ACHN (cell line): ENCODE measurements at regions not wholly inside any gene's neighbourhood (a gene's known extent, or its start where the extent isn't known, plus 50 kb on each side); places are given as distances from the start of the nearest gene placed in this dataset.
"Not testable (repeated sequence)": the region's sequence is repeated elsewhere in the genome, so short reads cannot be mapped to it uniquely, and the experiment has no call there.

ENCODE experiments used
- DNase-seq: peaks from one replicate; pipeline ENCODE4 v3.0.0-alpha.2; 2015
- in situ Hi-C: cut with HindIII; loops from 2 replicates; pipeline ENCODE4 v1.10.0; 2017; ENCODE audit warnings: low sequenced_read_pairs, low pct_ligation_motif_present, low pct_unique_long_range_greater_than_20kb

DNA sequence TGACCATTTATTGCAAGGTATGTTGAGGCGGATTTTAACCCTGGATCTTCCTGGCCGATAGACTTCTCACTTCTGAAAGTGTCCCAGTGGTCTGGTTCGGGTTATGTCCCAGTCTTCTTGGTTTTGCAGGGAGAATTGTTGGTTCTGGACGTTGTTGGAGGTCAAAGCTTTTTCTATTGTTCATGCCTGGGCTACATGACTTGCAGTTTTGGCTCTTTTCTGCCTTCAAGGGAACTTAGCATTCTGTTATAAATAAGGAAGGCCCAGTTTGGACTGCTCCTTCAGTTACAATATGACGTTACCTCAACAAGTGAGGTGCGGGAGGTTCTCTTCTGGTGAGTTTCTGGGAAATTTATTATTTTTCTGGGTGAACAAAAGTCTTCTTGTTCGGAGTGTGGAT, 614.3 kb downstream of the DIPK2A start:
- no peak for DNase-seq
- in situ Hi-C loops = no loop called here

DNA sequence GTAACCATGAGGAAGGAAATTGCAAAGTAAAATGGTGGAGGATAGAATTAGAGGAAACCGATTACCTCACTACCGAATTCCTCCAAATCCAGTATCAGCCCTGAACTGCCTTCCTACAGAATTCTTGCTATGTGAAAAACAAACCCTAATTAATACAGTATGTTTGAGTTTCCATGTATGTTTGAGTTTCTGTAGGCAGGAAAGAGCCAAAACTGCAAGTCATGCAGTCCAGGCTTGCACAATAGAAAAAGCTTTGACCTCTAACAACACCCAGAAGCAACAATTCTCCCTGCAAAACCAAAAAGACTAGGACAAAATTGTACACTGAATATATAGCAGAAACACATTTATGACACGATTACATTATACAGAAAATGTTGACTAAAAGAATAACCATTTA, 614.8 kb downstream of the DIPK2A start:
- no peak for DNase-seq
- in situ Hi-C loops = no loop called here

DNA sequence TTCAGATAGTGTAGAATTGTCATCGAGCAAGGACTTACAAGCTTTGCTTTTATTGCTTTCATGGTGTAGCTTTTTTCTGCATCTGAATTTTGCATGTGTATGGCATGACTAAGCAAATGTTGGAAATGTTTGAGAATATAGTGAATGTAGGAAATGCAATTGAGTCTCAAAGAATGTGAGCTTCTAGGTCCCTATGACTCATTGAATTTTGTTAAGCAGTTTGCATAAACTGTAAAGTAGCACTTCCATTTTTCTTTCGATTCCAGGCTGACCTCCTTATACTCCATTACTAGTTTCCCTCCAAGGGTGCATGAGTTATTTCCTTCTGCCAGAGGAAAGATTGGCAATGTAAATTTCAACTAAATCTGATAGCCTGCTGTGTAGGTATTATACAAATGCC, 619.2 kb downstream of the DIPK2A start:
- DNase-seq = no peak

DNA sequence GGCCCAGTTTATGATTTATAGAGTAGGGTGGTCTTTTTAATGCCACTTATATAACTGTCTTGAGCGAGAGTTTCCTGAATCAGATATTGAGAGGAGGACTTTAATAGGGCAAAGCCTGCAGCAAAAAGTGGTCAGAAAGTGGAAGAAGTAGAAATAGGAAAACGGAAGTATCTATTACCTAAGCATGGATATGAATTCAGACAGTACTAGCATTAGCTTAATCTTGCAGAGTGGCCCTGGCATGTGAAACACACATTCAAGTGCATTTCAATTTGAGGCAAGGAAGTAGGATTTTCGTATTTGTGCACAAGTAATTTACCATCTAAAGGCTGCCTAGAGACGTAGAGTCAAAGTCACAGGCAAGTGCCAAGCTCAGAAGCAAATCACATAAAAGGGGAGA, 622.3 kb downstream of the DIPK2A start:
- in situ Hi-C loops = no loop called here
- no peak for DNase-seq

More for the DNA sequence above, 619.2 kb downstream of the DIPK2A start:
- in situ Hi-C loops = no loop called here

DNA sequence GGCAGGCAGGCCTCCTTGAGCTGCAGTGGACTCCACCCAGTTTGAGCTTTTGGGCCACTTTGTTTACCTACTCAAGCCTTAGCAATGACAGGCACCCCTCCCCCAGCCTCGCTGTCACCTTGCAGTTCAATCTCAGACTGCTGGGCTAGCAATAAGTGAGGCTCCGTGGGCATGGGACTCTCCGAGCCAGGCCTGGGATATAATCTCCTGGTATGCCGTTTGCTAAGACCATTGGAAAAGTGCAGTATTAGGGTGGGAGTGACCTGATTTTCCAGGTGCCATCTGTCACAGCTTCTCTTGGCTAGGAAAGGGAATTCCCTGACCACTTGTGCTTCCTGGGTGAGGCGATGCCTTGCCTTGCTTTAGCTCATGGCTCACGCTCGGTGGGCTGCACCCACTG, 648.6 kb downstream of the DIPK2A start:
- DNase-seq, in situ Hi-C loops: not testable (repeated sequence)

DNA sequence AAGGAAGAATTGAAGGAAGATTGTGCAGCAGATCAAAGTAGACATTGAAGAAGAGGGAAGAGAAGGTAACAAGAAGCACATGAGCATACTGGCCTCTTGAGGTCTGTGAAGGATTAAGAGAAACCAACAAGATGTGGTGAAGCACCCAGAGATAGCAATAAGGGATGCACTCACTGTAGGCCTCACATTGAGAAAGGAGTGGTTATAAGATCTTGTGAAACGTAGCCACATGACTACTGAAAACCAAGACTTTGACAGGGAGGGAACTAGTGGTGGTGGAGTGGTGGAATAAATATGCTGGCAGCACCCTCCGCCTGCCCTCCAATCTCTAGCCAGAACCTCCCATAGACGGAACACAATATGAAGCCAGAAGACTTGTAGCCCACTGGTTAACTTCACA, 651.2 kb downstream of the DIPK2A start:
- no peak for DNase-seq
- in situ Hi-C loops = no loop called here

DNA sequence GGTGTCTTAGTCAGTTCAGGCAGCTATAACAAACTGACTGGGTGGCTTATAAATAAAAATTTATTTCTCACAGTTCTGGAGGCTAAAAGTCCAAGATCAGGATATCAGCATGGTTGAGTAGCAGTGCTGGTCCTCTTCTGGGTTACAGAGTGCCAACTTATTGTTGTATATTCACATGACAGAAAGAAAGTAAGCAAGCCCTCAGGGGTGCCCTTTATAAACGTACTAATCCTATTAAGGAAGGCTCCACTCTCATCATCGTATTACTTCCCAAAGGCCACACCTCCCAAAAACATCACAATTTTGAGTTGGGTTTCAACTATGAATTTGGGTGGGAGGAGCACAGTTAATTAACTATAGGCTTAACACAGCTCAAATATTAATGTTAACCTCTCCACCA, 653.0 kb downstream of the DIPK2A start:
- DNase-seq = no peak

DNA sequence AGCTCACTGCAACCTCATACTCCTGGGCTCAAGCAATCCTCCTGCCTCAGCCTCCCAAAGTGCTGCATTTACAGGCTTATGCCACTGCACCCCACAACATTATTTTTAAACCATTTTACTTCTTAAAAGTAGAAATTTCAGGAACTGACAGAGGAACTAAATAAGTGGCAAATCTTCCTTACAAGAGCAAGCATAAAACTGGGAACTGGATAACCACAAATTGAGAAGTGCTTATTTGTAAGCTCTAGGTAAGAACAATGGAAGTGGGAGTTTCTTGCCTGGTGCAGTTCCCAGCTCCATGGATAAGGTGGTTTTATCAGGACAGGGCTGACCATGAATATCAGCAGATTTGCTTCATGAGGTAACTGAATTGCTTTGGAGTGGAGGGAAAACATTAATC, 655.2 kb downstream of the DIPK2A start:
- in situ Hi-C loops = no loop called here
- no peak for DNase-seq

More for the DNA sequence above, 653.0 kb downstream of the DIPK2A start:
- in situ Hi-C loops = no loop called here

DNA sequence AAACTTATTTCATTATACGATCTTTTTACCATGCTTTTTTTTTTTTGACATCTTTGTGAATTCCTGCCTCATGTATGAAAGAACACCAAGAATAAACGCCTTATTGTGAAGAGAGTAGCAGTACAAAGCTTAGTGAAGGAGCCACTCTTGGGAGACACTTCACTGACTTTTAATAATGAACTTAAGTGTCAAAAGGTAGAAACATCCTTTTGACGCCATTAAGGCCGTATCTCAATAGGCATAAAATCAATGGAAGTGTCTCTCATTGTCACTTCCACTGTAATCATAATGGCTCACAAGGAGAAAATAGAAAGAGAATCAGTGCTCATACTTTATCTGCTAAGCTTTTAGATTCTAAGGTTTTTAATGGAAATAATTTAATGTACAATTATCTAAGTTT, 657.8 kb downstream of the DIPK2A start:
- in situ Hi-C loops = no loop called here
- DNase-seq = no peak

DNA sequence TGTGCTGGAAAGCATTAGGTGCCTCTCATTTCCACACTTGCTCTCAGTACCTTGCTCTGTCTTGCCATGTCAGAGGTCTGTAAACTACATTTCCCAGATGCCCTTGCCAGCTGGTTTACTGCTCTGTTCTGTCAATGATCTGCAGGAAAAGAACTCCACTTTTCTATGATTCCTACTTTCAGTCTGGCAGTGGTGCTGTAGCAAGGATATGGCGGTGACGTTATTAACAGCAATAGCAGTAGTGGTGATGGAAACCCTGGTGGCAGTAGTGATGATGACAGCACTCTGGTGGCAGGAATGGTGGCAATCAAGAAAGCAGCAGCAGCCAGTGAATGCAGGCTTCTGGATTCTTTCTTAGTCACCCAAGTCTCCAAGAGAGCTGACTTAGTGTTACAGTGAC, 665.2 kb downstream of the DIPK2A start:
- DNase-seq = peak; percentile 25
- in situ Hi-C loops = no loop called here

DNA sequence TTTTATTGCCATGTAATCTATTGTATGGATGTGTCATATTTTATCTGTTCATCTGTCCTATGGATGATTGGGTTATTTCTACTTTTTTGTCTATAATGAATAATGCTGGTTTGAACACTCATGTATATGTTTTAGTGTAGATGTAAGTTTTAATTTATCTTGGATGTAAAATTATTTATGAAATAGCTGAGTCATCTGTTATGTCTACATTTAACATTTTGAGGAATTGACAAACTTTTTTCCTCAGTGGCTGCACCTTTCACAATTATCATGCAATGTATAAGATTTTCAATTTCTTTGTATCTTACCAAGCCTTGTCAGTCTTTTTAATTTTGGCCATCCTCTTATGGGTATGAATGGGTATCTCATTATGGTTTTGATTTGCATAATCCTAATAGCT, 666.4 kb downstream of the DIPK2A start:
- no peak for DNase-seq
- in situ Hi-C loops = no loop called here

DNA sequence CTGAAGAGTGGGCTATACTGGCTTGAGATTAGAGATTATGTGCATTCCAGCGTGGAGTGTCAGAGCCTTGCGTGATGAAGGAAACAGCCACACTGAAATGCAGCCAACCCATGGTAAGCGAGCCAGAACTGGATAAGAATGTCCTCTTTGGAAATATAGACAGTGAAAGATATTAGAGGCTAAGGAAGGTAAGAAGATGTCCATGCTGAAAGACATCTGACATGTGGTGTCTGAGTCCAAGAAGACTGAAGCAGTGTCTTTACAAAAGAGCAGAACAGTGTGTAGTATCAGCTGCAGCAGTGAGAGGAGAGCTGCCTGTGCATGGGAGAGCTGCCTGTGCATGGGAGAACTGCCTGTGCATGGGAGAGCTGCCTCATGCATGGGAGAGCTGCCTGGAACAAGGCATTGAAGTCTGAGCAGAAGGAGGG, 672.2 kb downstream of the DIPK2A start:
- in situ Hi-C loops = no loop called here

DNA sequence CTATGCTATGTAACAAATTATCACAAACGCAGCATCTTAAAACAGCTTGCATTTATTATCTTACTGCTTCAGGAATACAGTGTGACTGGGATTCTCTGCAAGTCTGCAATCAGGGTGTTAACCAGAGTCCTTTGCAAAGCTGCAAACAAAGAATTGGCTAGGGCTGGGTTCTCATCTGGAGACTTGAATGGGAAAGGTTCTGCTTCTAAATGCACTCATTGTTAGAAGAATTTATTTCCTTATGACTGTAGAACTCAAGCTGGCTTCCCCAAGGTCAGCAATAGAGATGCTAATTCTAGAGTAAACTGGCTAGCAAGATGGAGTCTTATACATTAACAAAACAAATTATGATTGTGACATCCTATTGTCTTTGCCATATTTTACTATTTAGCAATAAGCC, 673.7 kb downstream of the DIPK2A start:
- DNase-seq = no peak
- in situ Hi-C loops = no loop called here

More for the DNA sequence above, 672.2 kb downstream of the DIPK2A start:
- DNase-seq = no peak

DNA sequence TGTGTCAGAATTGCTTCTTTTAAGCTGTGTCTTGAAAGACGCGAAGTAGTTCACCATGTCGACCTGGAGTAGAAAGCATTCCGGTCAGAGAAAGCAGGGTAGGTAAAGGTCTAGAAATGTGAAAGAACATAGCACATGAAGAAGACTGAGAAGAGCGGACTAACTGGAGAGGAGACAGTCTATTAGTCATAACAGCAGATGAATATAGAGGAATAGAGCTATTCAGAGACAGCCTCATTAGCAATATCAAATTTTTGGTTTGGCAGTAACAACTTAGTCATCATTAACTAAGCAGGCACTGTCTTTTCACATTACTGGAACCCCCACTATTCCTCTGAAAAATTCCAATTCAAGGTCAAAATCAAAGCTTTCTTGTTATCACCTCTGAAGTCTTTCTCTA, 678.8 kb downstream of the DIPK2A start:
- in situ Hi-C loops = no loop called here

DNA sequence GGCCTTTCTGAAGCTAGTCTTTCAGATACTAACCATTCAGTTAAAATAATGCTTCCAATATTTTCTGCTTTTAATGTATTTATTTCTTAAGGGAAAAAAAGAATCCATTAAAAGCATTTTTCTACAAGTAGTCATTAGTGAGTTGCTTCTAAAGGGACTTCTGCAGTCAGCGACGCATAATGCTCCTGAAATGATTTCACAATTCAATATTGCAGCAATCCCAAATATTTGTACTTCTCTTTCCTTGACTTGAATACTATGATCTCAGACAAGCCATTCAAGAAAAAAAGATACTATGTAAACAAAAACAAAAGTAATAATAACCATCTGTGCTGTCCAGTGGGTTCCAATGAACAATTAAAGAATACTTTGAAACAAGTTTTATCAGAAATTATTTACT, 681.0 kb downstream of the DIPK2A start:
- DNase-seq = no peak
- in situ Hi-C loops = no loop called here

More for the DNA sequence above, 678.8 kb downstream of the DIPK2A start:
- no peak for DNase-seq

DNA sequence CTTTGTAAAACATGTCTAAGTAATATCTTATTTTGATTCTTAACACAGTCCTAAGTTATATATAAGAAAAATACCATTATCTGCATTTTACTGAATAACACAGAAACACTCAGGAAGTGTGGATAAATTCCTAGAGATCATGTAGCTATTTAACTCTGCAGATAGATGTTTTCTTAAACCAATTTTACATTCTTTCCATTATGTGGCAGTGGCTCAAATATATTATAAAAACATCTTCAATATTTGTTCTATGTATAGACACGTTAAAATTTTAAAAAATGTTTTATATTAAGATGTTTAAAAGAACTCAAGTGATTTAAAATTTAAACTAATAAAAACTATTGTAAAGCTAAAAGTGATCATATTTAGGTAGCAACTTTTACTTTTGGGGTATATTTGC, 683.8 kb downstream of the DIPK2A start:
- DNase-seq = no peak
- in situ Hi-C loops = no loop called here

DNA sequence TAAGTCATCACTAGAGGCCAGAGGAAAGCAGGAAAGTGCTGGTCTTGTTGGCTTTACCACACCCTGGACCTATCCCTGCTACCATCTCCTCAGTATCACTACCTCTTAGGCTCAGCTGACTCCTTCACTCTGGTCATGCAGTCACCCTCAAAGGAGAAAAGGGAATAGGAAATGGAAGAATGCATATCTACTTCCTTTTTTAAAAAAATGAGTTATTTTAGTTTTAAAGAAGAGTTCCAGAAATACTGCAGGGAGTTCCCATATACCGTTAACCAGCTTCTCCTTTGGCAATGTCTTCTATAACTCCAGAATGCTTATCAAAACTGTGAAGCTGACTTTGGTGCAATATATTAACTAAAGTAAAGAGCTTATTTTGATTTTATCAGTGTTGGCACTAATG, 688.6 kb downstream of the DIPK2A start:
- in situ Hi-C loops = no loop called here
- DNase-seq = no peak

DNA sequence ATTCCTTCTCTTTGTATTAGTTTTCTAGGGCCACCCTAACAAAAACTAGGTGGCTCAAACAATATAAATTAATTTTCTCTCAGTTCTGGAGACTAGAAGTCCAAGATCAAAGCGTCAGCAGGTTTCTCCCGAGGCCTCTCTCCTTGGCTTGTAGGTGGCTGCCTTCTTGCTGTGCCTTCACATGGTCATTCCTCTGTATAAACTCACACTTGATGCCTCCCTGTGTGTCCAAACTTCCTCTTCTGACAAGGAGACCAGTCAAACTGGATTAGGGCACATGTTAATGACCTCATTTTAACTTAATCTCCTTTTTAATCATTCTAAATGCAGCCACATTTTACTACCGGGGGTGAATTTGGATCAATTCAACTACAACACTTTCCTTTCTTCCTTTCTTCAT, 691.1 kb downstream of the DIPK2A start:
- DNase-seq = no peak
- in situ Hi-C loops = no loop called here

DNA sequence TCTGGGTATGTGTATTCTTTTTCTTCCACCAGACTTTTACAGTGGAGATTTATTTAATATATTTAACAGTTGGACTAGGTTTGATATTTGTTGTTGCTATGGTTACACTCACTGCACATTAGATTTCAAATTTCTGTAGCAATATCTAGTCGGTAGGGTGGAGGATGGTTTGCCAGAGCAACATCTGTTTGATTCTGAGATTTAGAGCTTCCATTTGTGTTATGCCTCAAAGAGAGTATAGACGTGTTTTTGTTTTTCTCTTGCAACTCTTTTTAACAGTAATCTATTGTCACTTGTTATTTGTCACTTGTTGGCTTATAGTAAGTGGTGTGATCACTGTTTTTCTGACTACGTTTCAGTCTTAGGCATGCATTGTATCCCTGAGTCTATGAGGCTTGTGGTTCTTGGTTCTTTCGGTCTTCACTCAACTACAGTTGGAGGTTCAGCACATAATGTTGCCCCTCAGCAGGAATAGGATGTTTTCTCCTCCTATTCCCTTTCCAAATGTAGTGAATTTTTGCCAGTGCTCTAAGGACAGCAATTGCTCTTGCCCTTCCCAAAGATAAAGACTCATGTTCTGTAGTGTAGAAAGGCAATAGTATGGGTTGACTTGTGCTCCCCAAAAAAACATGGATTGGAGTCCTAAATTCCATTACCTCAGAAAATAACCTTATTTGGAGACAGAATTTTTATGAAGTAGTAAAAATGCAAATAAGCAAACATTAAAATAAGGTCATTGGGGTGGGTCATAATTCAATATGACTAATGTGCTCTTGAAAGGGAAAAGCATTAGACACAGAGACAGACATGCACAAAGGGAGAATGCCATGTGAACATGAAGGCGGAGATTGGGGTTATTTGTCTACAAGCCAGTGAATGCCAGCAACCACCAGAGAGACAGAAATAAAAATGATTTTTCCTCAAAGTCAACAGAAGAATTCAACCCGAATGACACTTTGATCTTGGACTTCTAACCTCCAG, 692.1 kb downstream of the DIPK2A start:
- in situ Hi-C loops = no loop called here
- no peak for DNase-seq

DNA sequence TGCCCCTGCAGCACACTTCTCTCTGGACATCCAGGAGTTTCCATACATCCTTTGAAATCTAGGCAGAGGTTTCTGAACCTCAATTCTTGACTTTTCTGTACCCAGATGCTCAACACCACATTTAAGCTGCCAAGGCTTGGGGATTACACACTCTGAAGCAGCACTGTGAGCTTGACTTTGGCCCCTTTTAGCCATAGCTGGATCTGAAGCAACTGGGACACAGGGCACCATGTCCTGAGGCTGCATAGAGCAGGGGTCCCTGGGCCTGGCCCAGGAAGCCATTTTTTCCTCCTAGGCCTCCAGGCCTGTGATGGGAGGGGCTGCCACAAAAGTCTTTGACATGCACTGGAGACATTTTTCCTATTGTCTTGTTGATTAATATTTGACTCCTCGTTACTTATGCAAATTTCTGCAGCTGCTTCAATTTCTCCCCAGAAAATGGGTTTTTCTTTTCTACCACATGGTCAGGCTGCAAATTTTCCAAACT, 694.0 kb downstream of the DIPK2A start:
- in situ Hi-C loops = no loop called here
- no peak for DNase-seq
